Hepatocyte (in vitro differentiated cells): ENCODE measurements at regions not wholly inside any gene's neighbourhood (a gene's known extent, or its start where the extent isn't known, plus 50 kb on each side); places are given as distances from the start of the nearest gene placed in this dataset.

Experiments used
- CTCF ChIP-seq: fragments of 200-600 bp; sonication (generic); IDR thresholded peaks from 2 replicates; pipeline ENCODE4 v1.5.1; 2016; ENCODE audit warnings: antibody characterized with exemption, mild to moderate bottlenecking; ENCODE audit not compliant: poor library complexity
- EZH2 ChIP-seq: fragments of 200-600 bp; sonication (generic); IDR thresholded peaks from 2 replicates; pipeline ENCODE4 v1.6.1; 2016; ENCODE audit warnings: antibody characterized with exemption, mild to moderate bottlenecking, borderline replicate concordance
- EZH2phosphoT487 ChIP-seq: fragments of 200-600 bp; sonication (generic); IDR thresholded peaks from one replicate; pipeline ENCODE4 v1.6.1; 2018; ENCODE audit warnings: antibody characterized with exemption, mild to moderate bottlenecking, low read depth, moderate library complexity; ENCODE audit not compliant: unreplicated experiment, severe bottlenecking

- TF ChIP-seq EZH2phosphoT487: no peak
- no peak for TF ChIP-seq CTCF
- no peak for TF ChIP-seq EZH2
Observed at GRCh38 chr11:24400059-24400665, 96.7 kb upstream of the LUZP2 start.
